SK-N-SH treated with all-trans-retinoic acid at 6 μM for 48 hours (cell line): ENCODE measurements at regions not wholly inside any gene's neighbourhood (a gene's known extent, or its start where the extent isn't known, plus 50 kb on each side); places are given as distances from the start of the nearest gene placed in this dataset.

Experiments
- CSDC2 ChIP-seq: fragments of 250-450 bp; sonication (Bioruptor Pico); IDR thresholded peaks from 2 replicates; pipeline ENCODE4 v1.5.0; 2020; ENCODE audit warnings: mild to moderate bottlenecking, moderate library complexity
- ESRRG ChIP-seq: fragments of 250-450 bp; sonication (Bioruptor Pico); IDR thresholded peaks from 2 replicates; pipeline ENCODE4 v1.6.1; 2021; ENCODE audit warnings: mild to moderate bottlenecking
- GLIS3 ChIP-seq: fragments of 250-450 bp; sonication (Bioruptor Pico); IDR thresholded peaks from 2 replicates; pipeline ENCODE4 v1.5.0; 2020; ENCODE audit warnings: mild to moderate bottlenecking, moderate library complexity
- ISL1 ChIP-seq: fragments of 250-450 bp; sonication (Bioruptor Pico); IDR thresholded peaks from 2 replicates; pipeline ENCODE4 v2.1.2; 2022; ENCODE audit warnings: mild to moderate bottlenecking, moderate library complexity
- OSR1 ChIP-seq: fragments of 250-450 bp; sonication (Bioruptor Pico); IDR thresholded peaks from 2 replicates; pipeline ENCODE4 v1.8.0; 2022; ENCODE audit warnings: moderate library complexity, mild to moderate bottlenecking, inconsistent platforms
- RARB ChIP-seq: fragments of 250-450 bp; sonication (Bioruptor Pico); IDR thresholded peaks from 2 replicates; pipeline ENCODE4 v1.8.0; 2021; ENCODE audit warnings: mild to moderate bottlenecking, moderate library complexity
- SNAI2 ChIP-seq: fragments of 250-450 bp; sonication (Bioruptor Pico); IDR thresholded peaks from 2 replicates; pipeline ENCODE4 v1.5.0; 2020; ENCODE audit warnings: mild to moderate bottlenecking, moderate library complexity
- TCF4 ChIP-seq: fragments of 250-450 bp; sonication (Bioruptor Pico); IDR thresholded peaks from 2 replicates; pipeline ENCODE4 v1.8.0; 2021; ENCODE audit warnings: mild to moderate bottlenecking, moderate library complexity, borderline replicate concordance
- TOX ChIP-seq: fragments of 250-450 bp; sonication (Bioruptor Pico); IDR thresholded peaks from 2 replicates; pipeline ENCODE4 v1.8.0; 2021; ENCODE audit warnings: mild to moderate bottlenecking, moderate library complexity, borderline replicate concordance
- ZFP3 ChIP-seq: fragments of 250-450 bp; sonication (Bioruptor Pico); IDR thresholded peaks from 2 replicates; pipeline ENCODE4 v1.5.0; 2020; ENCODE audit warnings: mild to moderate bottlenecking, moderate library complexity
- ZNF70 ChIP-seq: fragments of 450-650 bp; formaldehyde crosslinking; IDR thresholded peaks from 2 replicates; pipeline ENCODE4 v1.5.0; 2020; ENCODE audit warnings: mild to moderate bottlenecking, moderate library complexity
- TF ChIP-seq, protein P1 (sequence below): fragments of 250-450 bp; sonication (Bioruptor Pico); IDR thresholded peaks from 2 replicates; pipeline ENCODE4 v1.8.0; 2020; ENCODE audit warnings: mild to moderate bottlenecking, moderate library complexity, borderline replicate concordance

DNA sequence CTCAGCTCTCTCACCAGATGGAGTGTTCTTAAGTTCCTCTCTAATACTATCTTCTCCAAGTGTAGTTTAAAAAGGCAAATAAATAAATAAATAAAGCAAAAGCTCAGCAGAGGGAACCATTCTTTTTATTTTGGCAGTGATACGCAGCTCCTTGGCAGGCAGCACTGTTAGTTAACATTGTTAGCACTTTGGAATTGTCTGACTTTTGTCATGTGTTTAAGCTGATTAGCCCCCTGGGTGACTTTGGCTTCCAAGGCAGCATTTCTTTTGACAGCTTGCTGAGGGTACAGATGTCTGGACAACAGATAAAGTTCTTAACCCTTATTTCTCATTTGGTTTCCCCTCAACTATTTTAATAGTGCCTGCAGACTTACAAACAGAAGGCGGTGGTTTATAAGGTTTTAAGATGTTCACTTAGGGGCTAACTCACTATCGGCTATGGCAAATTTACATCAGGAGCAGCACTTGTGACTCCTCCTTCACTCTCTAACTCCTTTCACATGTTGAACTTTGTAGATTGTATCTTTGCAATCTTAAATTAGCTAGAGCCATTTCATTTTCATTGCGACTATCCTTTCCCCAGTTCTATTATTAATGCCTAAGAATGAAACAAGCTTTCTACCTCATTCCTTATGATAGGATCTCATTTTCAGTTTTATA lies 213.4 kb downstream of the ZBBX start:
- no peak for TF ChIP-seq TCF4 (CRISPR knock-in tag)
- no peak for TF ChIP-seq ESRRG (CRISPR knock-in tag)
- no peak for TF ChIP-seq ZFP3 (CRISPR knock-in tag)
- TF ChIP-seq ISL1 (CRISPR knock-in tag): no peak
- no peak for TF ChIP-seq SNAI2
- no peak for TF ChIP-seq RARB (CRISPR knock-in tag)
- no peak for TF ChIP-seq CSDC2 (CRISPR knock-in tag)
- TF ChIP-seq TOX (CRISPR knock-in tag): no peak
- TF ChIP-seq ZNF70 (CRISPR knock-in tag): no peak
- TF ChIP-seq, protein P1, sequence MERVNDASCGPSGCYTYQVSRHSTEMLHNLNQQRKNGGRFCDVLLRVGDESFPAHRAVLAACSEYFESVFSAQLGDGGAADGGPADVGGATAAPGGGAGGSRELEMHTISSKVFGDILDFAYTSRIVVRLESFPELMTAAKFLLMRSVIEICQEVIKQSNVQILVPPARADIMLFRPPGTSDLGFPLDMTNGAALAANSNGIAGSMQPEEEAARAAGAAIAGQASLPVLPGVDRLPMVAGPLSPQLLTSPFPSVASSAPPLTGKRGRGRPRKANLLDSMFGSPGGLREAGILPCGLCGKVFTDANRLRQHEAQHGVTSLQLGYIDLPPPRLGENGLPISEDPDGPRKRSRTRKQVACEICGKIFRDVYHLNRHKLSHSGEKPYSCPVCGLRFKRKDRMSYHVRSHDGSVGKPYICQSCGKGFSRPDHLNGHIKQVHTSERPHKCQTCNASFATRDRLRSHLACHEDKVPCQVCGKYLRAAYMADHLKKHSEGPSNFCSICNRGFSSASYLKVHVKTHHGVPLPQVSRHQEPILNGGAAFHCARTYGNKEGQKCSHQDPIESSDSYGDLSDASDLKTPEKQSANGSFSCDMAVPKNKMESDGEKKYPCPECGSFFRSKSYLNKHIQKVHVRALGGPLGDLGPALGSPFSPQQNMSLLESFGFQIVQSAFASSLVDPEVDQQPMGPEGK (CRISPR knock-in tag): no peak
- TF ChIP-seq OSR1: no peak
- no peak for TF ChIP-seq GLIS3 (CRISPR knock-in tag)
